OCI-LY1 (cell line): ENCODE measurements at regions not wholly inside any gene's neighbourhood (a gene's known extent, or its start where the extent isn't known, plus 50 kb on each side); places are given as distances from the start of the nearest gene placed in this dataset.

ENCODE experiments used
- H2AFZ ChIP-seq: fragments of 200-600 bp; sonication (generic), shearing (Covaris generic); 2 replicates; pipeline ENCODE4 v1.6.0; 2014; ENCODE audit warnings: antibody characterized with exemption, mild to moderate bottlenecking, low read length
- H3F3A ChIP-seq: fragments of 200-600 bp; sonication (generic), shearing (Covaris generic); 2 replicates; pipeline ENCODE4 v1.6.0; 2014; ENCODE audit warnings: mild to moderate bottlenecking, antibody characterized with exemption, low read length, moderate library complexity; ENCODE audit not compliant: insufficient read depth
- H3K27ac ChIP-seq: fragments of 200-600 bp; sonication (generic); 2 replicates; pipeline ENCODE4 v1.5.1; 2014; ENCODE audit warnings: low read length, mixed run types, mild to moderate bottlenecking, low read depth; ENCODE audit not compliant: poor library complexity, severe bottlenecking
- H3K27me3 ChIP-seq: fragments of 200-600 bp; sonication (generic); 2 replicates; pipeline ENCODE4 v1.6.0; 2014; ENCODE audit warnings: antibody characterized with exemption, mild to moderate bottlenecking, low read length, moderate library complexity; ENCODE audit not compliant: insufficient read depth
- H3K36me3 ChIP-seq: fragments of 200-600 bp; sonication (generic); 2 replicates; pipeline ENCODE4 v1.6.1; 2014; ENCODE audit warnings: mild to moderate bottlenecking, antibody characterized with exemption, low read length, moderate library complexity, mixed read lengths; ENCODE audit not compliant: insufficient read depth
- H3K4me1 ChIP-seq: fragments of 200-600 bp; sonication (generic); 2 replicates; pipeline ENCODE4 v1.5.1; 2014; ENCODE audit warnings: mild to moderate bottlenecking, low read length, moderate library complexity; ENCODE audit not compliant: insufficient read depth, severe bottlenecking
- H3K4me2 ChIP-seq: fragments of 200-600 bp; sonication (generic), shearing (Covaris generic); 2 replicates; pipeline ENCODE4 v1.6.1; 2014; ENCODE audit warnings: low read length
- H3K4me3 ChIP-seq: fragments of 200-600 bp; sonication (generic); 2 replicates; pipeline ENCODE4 v1.5.1; 2014; ENCODE audit warnings: low read length, low read depth, mild to moderate bottlenecking, mixed read lengths; ENCODE audit not compliant: poor library complexity, severe bottlenecking
- H3K79me2 ChIP-seq: fragments of 200-600 bp; shearing (Covaris generic); 2 replicates; pipeline ENCODE4 v1.6.1; 2016; ENCODE audit warnings: mixed run types, low read length, mixed read lengths; ENCODE audit not compliant: insufficient read depth
- H3K9ac ChIP-seq: fragments of 200-600 bp; sonication (generic), shearing (Covaris generic); 2 replicates; pipeline ENCODE4 v1.6.1; 2014; ENCODE audit warnings: mild to moderate bottlenecking, low read length, mixed read lengths
- H3K9me2 ChIP-seq: fragments of 200-600 bp; sonication (generic), shearing (Covaris generic); 2 replicates; pipeline ENCODE4 v1.6.1; 2014; ENCODE audit warnings: low read depth, mild to moderate bottlenecking, low read length, mixed read lengths
- H3K9me3 ChIP-seq: fragments of 200-600 bp; shearing (Covaris generic); 2 replicates; pipeline ENCODE4 v1.6.1; 2014; ENCODE audit warnings: low read length, mixed read lengths
- H4K20me1 ChIP-seq: fragments of 200-600 bp; sonication (generic), shearing (Covaris generic); 2 replicates; pipeline ENCODE4 v1.6.0; 2016; ENCODE audit warnings: mild to moderate bottlenecking, low read length; ENCODE audit not compliant: insufficient read depth
- EZH2 ChIP-seq: fragments of 200-600 bp; sonication (generic), shearing (Covaris generic); IDR thresholded peaks from 2 replicates; pipeline ENCODE4 v1.8.0; 2017; ENCODE audit warnings: borderline replicate concordance, mixed run types, mild to moderate bottlenecking, antibody characterized with exemption, low read length, moderate library complexity, mixed read lengths
- TF ChIP-seq, protein P1 (sequence below): fragments of 200-600 bp; sonication (generic), shearing (Covaris generic); IDR thresholded peaks from 2 replicates; pipeline ENCODE4 v1.5.1; 2017; ENCODE audit warnings: mild to moderate bottlenecking, antibody characterized with exemption, low read length, moderate library complexity, mixed read lengths

DNA sequence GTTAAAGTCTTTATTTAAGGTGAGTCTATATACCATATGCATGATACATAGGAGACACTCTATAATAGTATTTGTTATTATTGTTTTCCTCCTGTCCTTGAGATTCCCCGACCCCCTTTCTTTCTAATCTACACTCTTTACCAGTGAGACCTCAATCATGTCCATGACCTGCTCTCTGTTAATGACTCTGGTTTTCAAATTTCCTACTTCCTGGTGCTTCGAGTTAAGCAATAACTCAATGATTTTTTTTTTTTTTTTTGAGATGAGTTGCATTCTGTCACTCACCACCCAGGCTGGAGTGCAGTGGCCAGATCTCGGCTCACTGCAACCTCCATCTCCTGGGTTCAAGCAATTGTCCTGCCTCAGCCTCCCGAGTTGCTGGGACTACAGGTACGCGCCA, 574.6 kb upstream of the SLC35B3 start:
- Histone ChIP-seq H3K4me1 (no peaks in the 10 kb centered on the region), H3K9ac (no peak overlapping the region), H4K20me1 (no peaks in the 10 kb centered on the region), H3K4me2 (no peak overlapping the region), H3K9me2 (no peaks in the 10 kb centered on the region), H3F3A (no peaks in the 10 kb centered on the region), H3K4me3 (no peak overlapping the region), H3K27ac (no peak overlapping the region), H3K27me3 (no peaks in the 10 kb centered on the region), H3K79me2 (no peaks in the 10 kb centered on the region), H3K9me3 (no peaks in the 10 kb centered on the region), H3K36me3 (no peaks in the 10 kb centered on the region), H2AFZ (no peak overlapping the region)
- TF ChIP-seq, protein P1, sequence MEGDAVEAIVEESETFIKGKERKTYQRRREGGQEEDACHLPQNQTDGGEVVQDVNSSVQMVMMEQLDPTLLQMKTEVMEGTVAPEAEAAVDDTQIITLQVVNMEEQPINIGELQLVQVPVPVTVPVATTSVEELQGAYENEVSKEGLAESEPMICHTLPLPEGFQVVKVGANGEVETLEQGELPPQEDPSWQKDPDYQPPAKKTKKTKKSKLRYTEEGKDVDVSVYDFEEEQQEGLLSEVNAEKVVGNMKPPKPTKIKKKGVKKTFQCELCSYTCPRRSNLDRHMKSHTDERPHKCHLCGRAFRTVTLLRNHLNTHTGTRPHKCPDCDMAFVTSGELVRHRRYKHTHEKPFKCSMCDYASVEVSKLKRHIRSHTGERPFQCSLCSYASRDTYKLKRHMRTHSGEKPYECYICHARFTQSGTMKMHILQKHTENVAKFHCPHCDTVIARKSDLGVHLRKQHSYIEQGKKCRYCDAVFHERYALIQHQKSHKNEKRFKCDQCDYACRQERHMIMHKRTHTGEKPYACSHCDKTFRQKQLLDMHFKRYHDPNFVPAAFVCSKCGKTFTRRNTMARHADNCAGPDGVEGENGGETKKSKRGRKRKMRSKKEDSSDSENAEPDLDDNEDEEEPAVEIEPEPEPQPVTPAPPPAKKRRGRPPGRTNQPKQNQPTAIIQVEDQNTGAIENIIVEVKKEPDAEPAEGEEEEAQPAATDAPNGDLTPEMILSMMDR: no peak
- TF ChIP-seq EZH2: no peak

- no peaks in the 10 kb centered on the region for H3K79me2 ChIP-seq
- no peaks in the 10 kb centered on the region for H3K4me1 ChIP-seq
- no peaks in the 10 kb centered on the region for H3K9me2 ChIP-seq
- TF ChIP-seq, protein P1: no peak
- TF ChIP-seq EZH2: no peak
- no peaks in the 10 kb centered on the region for H3F3A ChIP-seq
- H3K27me3 ChIP-seq: no peaks in the 10 kb centered on the region
- no peak overlapping the region for H3K9ac ChIP-seq
- no peak overlapping the region for H2AFZ ChIP-seq
- no peak overlapping the region for H3K4me3 ChIP-seq
- H3K27ac ChIP-seq: no peak overlapping the region
- H3K4me2 ChIP-seq: no peak overlapping the region
- no peaks in the 10 kb centered on the region for H3K9me3 ChIP-seq
- H3K36me3 ChIP-seq: no peaks in the 10 kb centered on the region
- H4K20me1 ChIP-seq: no peaks in the 10 kb centered on the region
These were observed 571.7 kb upstream of the SLC35B3 start for GRCh38 chr6:9007027-9007426.

GRCh38 chr6:9002833-9003232, 567.5 kb upstream of the SLC35B3 start:
- H3K79me2 ChIP-seq: no peaks in the 10 kb centered on the region
- TF ChIP-seq, protein P1: no peak
- no peak for TF ChIP-seq EZH2
- H3K27ac ChIP-seq: no peak overlapping the region

More at GRCh38 chr6:9002833-9003232, 567.5 kb upstream of the SLC35B3 start:
- Histone ChIP-seq H3K4me3 (no peak overlapping the region), H3K4me1 (no peaks in the 10 kb centered on the region), H3K9ac (no peak overlapping the region), H3K4me2 (no peak overlapping the region), H3K9me2 (no peaks in the 10 kb centered on the region), H3K9me3 (no peaks in the 10 kb centered on the region), H3K27me3 (no peaks in the 10 kb centered on the region), H4K20me1 (no peaks in the 10 kb centered on the region), H3F3A (no peaks in the 10 kb centered on the region), H3K36me3 (no peaks in the 10 kb centered on the region), H2AFZ (no peak overlapping the region)
